HepG2 (cell line): ENCODE measurements at regions not wholly inside any gene's neighbourhood (a gene's known extent, or its start where the extent isn't known, plus 50 kb on each side); places are given as distances from the start of the nearest gene placed in this dataset.
"Not testable (repeated sequence)": the region's sequence is repeated elsewhere in the genome, so short reads cannot be mapped to it uniquely, and the experiment has no call there.

Experiments
- CEBPB ChIP-seq: IDR thresholded peaks from 2 replicates; pipeline ENCODE4 v1.6.1; 2011; ENCODE audit warnings: low read depth, low read length, improper control_type of control experiment, borderline replicate concordance
- CREM ChIP-seq, 2 experiments: sonication (generic) in 1 of 2; formaldehyde crosslinking in 1 of 2; IDR thresholded peaks; 2 replicates each; pipeline versions ENCODE4 v1.4.0 to v1.6.1; 2016 to 2020; ENCODE audit warnings: antibody characterized with exemption in 1 of 2, mild to moderate bottlenecking in 1 of 2, missing genetic modification reagents in 1 of 2
- KAT2B ChIP-seq: fragments of 150-350 bp; IDR thresholded peaks from 2 replicates; pipeline ENCODE4 v1.6.1; 2014; ENCODE audit warnings: low read depth, low read length, borderline replicate concordance
- NFIC ChIP-seq: IDR thresholded peaks from 2 replicates; pipeline ENCODE4 v1.6.1; 2012; ENCODE audit warnings: mild to moderate bottlenecking, low read length, inconsistent platforms
- RELA ChIP-seq: sonication (generic); formaldehyde crosslinking; IDR thresholded peaks from 2 replicates; pipeline ENCODE4 v1.4.0; 2020; ENCODE audit warnings: missing genetic modification reagents
- SIN3B ChIP-seq: fragments of 150-350 bp; IDR thresholded peaks from 2 replicates; pipeline ENCODE4 v1.6.1; 2014; ENCODE audit warnings: low read length
- ZBTB38 ChIP-seq: sonication (generic); formaldehyde crosslinking; IDR thresholded peaks from 2 replicates; pipeline ENCODE4 v1.5.1; 2020; ENCODE audit warnings: mild to moderate bottlenecking, missing genetic modification reagents
- TF ChIP-seq, protein P1 (sequence below): sonication (generic); formaldehyde crosslinking; IDR thresholded peaks from 2 replicates; pipeline ENCODE4 v1.8.0; 2022; ENCODE audit warnings: mild to moderate bottlenecking, missing genetic modification reagents
- TF ChIP-seq, protein P2 (sequence below): IDR thresholded peaks from 2 replicates; pipeline ENCODE4 v1.6.1; 2012; ENCODE audit warnings: inconsistent platforms
- TF ChIP-seq, protein P3 (sequence below): sonication (generic); formaldehyde crosslinking; IDR thresholded peaks from 2 replicates; pipeline ENCODE4 v1.4.0; 2020; ENCODE audit warnings: missing genetic modification reagents, mild to moderate bottlenecking, borderline replicate concordance
- TF ChIP-seq, protein P4 (sequence below): sonication (generic); formaldehyde crosslinking; IDR thresholded peaks from 2 replicates; pipeline ENCODE4 v1.5.0; 2020; ENCODE audit warnings: mild to moderate bottlenecking, missing genetic modification reagents, moderate library complexity
- TF ChIP-seq, protein P5 (sequence below): sonication (generic); formaldehyde crosslinking; IDR thresholded peaks from 2 replicates; pipeline ENCODE4 v1.4.0; 2020; ENCODE audit warnings: missing genetic modification reagents
- TF ChIP-seq, protein P6 (sequence below), 2 experiments: sonication (generic) in 1 of 2; formaldehyde crosslinking in 1 of 2; IDR thresholded peaks; 2 replicates each; pipeline versions ENCODE4 v1.5.1 to v1.6.1; 2011 to 2020; ENCODE audit warnings: borderline replicate concordance in 1 of 2, low read depth in 1 of 2, low read length in 1 of 2, mild to moderate bottlenecking in 1 of 2, missing genetic modification reagents in 1 of 2, moderate library complexity in 1 of 2

DNA sequence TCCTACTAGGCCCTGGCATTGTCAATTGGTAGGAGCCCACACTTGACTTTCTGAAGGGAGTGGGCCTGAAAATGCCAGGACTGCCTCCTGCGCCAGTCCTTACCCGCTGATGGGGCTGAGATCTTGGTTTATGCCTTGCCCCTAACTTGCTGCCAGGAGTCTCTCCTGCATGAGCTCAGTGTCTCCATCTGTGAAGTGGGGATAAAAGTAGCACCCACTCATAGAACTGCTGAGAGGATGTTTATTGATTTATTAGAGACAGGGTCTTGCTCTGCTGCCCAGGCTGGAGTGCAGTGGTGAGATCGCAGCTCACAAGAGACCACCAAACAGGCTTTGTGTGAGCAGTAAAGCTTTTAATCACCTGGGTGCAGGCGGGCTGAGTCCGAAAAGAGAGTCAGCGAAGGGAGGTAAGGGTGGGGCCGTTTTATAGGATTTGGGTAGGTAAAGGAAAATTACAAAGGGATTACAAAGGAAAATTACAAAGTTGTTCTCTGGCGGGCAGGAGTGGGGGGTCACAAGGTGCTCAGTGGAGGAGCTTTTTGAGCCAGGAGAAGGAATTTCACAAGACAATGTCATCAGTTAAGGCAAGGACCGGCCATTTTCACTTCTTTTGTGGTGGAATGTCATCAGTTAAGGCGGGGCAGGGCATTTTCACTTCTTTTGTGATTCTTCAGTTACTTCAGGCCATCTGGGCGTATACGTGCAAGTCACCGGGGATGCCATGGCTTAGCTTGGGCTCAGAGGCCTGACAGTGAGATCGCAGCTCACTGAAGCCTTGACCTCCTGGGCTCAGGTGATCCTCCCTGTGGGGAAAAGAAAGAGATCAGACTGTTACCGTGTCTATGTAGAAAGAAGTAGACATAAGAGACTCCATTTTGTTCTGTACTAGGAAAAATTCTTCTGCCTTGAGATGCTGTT lies 93.7 kb downstream of the LSM3 start:
- TF ChIP-seq, protein P1, sequence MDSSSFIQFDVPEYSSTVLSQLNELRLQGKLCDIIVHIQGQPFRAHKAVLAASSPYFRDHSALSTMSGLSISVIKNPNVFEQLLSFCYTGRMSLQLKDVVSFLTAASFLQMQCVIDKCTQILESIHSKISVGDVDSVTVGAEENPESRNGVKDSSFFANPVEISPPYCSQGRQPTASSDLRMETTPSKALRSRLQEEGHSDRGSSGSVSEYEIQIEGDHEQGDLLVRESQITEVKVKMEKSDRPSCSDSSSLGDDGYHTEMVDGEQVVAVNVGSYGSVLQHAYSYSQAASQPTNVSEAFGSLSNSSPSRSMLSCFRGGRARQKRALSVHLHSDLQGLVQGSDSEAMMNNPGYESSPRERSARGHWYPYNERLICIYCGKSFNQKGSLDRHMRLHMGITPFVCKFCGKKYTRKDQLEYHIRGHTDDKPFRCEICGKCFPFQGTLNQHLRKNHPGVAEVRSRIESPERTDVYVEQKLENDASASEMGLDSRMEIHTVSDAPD (CRISPR knock-in tag): not testable (repeated sequence)
- TF ChIP-seq CREM (IDR thresholded peaks at IDR 0.05); CREM (CRISPR knock-in tag; IDR thresholded peaks at IDR 0.05); RELA (CRISPR knock-in tag); NFIC; KAT2B; SIN3B; CEBPB; ZBTB38: not testable (repeated sequence)
- TF ChIP-seq, protein P2, sequence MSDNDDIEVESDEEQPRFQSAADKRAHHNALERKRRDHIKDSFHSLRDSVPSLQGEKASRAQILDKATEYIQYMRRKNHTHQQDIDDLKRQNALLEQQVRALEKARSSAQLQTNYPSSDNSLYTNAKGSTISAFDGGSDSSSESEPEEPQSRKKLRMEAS: not testable (repeated sequence)
- TF ChIP-seq, protein P3, sequence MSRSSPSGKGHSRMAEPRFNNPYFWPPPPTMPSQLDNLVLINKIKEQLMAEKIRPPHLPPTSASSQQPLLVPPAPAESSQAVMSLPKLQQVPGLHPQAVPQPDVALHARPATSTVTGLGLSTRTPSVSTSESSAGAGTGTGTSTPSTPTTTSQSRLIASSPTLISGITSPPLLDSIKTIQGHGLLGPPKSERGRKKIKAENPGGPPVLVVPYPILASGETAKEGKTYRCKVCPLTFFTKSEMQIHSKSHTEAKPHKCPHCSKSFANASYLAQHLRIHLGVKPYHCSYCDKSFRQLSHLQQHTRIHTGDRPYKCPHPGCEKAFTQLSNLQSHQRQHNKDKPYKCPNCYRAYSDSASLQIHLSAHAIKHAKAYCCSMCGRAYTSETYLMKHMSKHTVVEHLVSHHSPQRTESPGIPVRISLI (CRISPR knock-in tag): not testable (repeated sequence)
- TF ChIP-seq, protein P4, sequence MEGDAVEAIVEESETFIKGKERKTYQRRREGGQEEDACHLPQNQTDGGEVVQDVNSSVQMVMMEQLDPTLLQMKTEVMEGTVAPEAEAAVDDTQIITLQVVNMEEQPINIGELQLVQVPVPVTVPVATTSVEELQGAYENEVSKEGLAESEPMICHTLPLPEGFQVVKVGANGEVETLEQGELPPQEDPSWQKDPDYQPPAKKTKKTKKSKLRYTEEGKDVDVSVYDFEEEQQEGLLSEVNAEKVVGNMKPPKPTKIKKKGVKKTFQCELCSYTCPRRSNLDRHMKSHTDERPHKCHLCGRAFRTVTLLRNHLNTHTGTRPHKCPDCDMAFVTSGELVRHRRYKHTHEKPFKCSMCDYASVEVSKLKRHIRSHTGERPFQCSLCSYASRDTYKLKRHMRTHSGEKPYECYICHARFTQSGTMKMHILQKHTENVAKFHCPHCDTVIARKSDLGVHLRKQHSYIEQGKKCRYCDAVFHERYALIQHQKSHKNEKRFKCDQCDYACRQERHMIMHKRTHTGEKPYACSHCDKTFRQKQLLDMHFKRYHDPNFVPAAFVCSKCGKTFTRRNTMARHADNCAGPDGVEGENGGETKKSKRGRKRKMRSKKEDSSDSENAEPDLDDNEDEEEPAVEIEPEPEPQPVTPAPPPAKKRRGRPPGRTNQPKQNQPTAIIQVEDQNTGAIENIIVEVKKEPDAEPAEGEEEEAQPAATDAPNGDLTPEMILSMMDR (CRISPR knock-in tag): not testable (repeated sequence)
- TF ChIP-seq, protein P5, sequence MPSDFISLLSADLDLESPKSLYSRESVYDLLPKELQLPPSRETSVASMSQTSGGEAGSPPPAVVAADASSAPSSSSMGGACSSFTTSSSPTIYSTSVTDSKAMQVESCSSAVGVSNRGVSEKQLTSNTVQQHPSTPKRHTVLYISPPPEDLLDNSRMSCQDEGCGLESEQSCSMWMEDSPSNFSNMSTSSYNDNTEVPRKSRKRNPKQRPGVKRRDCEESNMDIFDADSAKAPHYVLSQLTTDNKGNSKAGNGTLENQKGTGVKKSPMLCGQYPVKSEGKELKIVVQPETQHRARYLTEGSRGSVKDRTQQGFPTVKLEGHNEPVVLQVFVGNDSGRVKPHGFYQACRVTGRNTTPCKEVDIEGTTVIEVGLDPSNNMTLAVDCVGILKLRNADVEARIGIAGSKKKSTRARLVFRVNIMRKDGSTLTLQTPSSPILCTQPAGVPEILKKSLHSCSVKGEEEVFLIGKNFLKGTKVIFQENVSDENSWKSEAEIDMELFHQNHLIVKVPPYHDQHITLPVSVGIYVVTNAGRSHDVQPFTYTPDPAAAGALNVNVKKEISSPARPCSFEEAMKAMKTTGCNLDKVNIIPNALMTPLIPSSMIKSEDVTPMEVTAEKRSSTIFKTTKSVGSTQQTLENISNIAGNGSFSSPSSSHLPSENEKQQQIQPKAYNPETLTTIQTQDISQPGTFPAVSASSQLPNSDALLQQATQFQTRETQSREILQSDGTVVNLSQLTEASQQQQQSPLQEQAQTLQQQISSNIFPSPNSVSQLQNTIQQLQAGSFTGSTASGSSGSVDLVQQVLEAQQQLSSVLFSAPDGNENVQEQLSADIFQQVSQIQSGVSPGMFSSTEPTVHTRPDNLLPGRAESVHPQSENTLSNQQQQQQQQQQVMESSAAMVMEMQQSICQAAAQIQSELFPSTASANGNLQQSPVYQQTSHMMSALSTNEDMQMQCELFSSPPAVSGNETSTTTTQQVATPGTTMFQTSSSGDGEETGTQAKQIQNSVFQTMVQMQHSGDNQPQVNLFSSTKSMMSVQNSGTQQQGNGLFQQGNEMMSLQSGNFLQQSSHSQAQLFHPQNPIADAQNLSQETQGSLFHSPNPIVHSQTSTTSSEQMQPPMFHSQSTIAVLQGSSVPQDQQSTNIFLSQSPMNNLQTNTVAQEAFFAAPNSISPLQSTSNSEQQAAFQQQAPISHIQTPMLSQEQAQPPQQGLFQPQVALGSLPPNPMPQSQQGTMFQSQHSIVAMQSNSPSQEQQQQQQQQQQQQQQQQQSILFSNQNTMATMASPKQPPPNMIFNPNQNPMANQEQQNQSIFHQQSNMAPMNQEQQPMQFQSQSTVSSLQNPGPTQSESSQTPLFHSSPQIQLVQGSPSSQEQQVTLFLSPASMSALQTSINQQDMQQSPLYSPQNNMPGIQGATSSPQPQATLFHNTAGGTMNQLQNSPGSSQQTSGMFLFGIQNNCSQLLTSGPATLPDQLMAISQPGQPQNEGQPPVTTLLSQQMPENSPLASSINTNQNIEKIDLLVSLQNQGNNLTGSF (CRISPR knock-in tag): not testable (repeated sequence)
- TF ChIP-seq, protein P6, sequence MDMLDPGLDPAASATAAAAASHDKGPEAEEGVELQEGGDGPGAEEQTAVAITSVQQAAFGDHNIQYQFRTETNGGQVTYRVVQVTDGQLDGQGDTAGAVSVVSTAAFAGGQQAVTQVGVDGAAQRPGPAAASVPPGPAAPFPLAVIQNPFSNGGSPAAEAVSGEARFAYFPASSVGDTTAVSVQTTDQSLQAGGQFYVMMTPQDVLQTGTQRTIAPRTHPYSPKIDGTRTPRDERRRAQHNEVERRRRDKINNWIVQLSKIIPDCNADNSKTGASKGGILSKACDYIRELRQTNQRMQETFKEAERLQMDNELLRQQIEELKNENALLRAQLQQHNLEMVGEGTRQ (IDR thresholded peaks at IDR 0.05; ENCODE audit: low read depth, low read length): not testable (repeated sequence)
- TF ChIP-seq, protein P6 (CRISPR knock-in tag; IDR thresholded peaks at IDR 0.05; ENCODE audit: borderline replicate concordance): not testable (repeated sequence)
